ENCODE measurements at regions not wholly inside any gene's neighbourhood (a gene's known extent, or its start where the extent isn't known, plus 50 kb on each side); places are given as distances from the start of the nearest gene placed in this dataset.
"Not testable (repeated sequence)": the region's sequence is repeated elsewhere in the genome, so short reads cannot be mapped to it uniquely, and the experiment has no call there.

- not testable (repeated sequence) for DNase-seq
Measured at GRCh38 chr17:6251640-6252039, 181.5 kb downstream of the WSCD1 start.

DNA sequence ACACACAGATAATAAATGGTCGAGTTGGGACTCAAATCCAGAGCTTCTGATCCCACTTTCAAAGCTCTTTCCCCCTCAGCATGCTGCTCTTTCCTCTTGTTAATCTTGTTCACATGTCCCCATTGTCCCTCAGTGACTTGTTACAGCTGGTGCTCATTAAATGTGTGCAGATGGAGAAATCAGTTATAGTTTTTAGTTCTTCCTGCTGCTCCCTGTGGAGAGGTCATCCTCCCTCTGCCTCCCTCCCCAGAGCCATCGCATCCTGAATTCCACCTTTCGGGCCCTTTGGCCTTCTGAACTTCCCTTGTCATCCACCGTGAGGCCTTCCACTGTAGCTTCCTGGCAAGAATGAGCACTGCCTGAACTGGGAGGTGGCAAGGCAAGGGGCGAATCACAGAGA lies 179.6 kb downstream of the WSCD1 start:
- DNase-seq = no peak

DNA sequence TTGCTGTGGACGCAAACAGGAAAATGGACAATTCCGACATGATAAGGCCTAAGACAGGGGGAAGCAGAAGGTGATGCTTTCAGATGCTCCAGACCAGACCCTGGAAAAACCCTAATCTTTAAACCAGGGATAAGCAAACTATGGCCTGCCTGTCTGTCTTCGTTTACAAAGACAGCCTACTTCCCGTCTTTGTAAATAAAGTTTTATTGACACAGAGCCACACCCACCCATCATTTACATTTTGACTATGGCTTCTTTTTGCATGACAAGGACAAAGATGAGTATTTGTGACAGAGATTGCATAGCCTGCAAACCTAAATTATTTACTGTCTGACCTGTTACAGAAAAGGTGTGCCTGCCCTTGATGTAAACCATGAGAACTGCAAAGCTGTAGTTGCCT lies 177.9 kb downstream of the WSCD1 start:
- DNase-seq = no peak

- DNase-seq = no peak
Measured at GRCh38 chr17:6245301-6246177, 175.4 kb downstream of the WSCD1 start.

DNA sequence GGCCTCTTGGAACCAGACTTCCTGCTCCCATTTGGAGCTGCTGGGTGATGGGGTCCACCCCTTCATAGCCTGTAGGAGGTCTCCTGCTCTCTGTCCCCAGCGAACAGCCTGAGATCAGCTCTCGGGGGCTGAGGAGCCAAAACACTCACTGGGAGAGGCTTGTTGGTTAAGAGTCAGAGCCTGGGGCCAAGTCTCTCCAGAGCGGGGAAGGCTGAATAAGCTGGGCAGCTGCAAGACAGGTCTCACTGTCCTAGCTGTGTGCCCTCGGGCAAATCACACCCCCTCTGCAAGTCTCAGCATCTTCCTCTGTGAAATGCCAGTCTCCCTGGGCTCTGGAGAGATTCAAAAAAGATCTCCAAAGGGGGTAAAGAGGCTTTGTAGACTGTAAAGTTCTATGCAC lies 174.6 kb downstream of the WSCD1 start:
- DNase-seq = no peak

DNA sequence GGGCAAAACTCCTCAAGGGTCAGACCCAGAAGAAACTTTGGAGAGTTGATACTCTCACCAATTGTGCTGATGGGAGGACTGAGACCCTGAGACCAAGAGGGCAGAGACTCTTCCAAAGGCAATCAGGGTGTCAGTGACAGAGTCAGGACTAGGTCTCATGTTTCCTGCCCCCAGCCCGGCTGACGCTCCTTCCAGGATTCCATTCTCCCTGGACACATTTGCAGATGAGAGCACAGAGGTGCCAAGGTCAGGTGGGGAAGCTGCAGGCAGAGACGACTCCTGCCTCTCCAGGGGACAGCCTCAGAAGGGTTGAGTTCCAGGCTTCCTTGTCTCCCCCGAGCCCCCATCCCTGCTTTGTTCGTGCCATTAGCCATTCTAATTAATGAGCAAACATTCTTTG lies 174.1 kb downstream of the WSCD1 start:
- DNase-seq = no peak

DNA sequence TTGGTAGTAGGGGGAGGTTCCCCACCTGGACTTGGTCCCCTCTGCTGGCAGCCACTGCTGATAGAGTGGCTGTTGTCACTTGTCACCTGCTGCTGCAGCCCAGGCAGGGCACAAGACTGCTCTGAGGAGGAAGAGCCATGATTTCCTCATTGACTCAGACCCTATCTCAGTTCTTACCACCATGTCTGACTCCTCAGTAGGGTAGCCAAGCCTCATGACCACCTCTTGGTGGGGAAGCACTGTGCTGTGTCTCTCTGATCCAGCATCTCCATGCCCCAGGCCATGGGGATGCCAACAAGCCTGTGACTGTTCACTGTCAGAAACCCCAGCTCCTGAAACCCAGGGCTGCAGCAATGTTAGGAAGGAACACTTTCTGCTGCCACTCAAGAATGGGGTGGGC lies 173.0 kb downstream of the WSCD1 start:
- DNase-seq = no peak

DNA sequence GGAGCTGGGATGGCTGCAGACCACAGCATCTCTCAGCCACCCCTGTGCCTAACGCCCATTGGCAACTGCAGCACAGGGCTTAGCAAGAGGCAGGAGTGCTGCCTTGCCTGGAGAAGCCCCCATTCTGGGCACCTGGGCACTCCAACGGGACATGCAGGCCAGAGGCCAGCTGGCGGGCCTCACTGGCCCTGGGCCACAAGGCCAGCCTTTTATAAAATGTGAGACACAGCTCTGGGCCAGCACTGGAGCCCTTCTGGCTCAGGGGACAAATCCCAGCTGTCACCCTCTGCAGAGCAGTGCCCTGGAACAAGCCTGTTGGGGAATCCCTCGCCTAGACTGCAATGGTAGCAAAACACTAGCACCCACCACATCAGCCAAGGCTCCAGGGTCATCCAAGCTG lies 171.8 kb downstream of the WSCD1 start:
- DNase-seq = no peak

GRCh38 chr17:6241381-6241780 lies 171.2 kb downstream of the WSCD1 start:
- DNase-seq = no peak

DNA sequence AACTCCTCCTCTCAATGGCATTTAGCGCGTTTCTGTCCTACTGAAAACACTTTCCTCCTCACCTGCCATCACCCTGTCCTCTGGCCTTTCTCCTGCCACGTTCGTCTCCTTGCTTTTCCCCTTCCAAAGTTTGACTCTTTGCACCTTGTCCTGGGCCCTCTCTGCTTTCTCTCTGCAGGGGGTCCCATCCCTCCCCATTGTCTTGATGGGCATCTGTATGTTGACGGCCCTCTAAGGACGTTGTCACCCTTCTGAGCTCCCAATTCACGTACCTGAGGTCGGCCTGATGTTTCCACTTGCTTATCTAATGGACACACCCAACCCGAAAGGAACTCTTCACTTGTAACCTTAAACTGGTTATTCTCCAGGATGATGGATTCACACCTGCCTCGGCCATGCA lies 170.4 kb downstream of the WSCD1 start:
- no peak for DNase-seq

DNA sequence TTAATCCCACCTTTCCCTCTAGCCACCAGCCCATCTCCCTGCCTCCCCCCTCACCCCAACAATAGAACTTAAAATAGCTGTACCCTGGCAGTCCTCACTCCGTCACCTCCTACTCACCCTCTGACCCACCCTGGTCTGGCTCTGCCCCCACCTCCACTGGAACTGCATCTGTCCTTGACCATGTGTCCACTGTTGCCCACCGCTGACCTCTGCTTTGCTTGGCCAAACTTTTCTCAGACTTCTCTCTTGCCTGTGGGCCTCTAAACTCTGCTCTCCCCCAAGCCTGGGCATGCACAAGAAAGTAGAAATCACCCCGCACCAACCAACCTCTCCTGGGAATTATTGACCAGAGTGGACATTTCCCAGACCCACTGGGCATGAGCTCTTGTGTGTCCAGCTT lies 169.8 kb downstream of the WSCD1 start:
- no peak for DNase-seq

DNA sequence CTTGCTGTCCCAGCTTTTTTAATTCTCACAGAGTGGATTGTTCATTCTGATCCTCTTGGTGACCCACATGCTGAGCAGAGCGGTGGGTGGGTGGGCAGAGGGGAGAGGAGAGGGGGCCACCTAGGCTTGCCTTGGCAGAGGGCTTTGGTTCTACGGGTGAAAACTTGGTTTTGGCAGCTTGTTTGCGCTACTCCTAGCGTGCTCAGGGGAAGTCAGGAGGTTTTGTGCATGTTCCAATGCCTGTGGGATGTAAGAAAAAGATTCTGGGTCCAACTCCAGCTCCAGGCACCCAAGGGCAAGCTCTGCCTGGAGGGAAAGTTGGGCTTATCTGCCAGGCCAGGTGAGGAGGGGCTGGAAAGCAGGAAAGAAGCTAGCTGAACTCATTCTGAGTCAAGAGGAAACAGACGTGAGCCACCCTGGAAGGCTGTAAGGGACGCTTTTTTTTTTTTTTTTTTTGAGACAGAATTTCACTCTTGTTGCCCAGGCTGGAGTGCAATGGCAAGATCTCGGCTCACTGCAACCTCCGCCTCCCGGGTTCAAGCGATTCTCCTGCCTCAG lies 169.1 kb downstream of the WSCD1 start:
- no peak for DNase-seq

- no peak for DNase-seq
Measured at GRCh38 chr17:6233856-6234255, 163.7 kb downstream of the WSCD1 start.

GRCh38 chr17:6233339-6233738 lies 163.2 kb downstream of the WSCD1 start:
- DNase-seq = no peak

DNA sequence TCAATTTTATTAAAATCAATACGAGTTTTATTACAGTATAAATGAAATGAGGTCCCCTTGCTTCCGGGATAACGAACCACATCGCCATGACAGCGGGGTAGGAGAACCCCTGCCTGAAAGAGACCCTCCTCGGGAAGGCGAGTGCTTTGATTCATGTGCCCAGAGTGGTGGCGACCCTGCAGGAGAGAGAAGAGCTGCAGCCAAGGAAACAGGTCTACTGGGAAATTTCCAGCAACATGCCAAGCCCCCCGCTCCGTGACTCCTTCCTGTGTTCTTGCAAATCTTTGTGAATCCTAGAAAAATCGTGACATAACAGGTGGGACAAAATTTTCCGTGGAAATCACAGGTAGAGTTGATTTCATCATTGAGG lies 162.5 kb downstream of the WSCD1 start:
- DNase-seq = no peak

GRCh38 chr17:6231886-6232731 lies 161.9 kb downstream of the WSCD1 start:
- no peak for DNase-seq

- no peak for DNase-seq
Measured at GRCh38 chr17:6231465-6231864, 161.3 kb downstream of the WSCD1 start.

DNA sequence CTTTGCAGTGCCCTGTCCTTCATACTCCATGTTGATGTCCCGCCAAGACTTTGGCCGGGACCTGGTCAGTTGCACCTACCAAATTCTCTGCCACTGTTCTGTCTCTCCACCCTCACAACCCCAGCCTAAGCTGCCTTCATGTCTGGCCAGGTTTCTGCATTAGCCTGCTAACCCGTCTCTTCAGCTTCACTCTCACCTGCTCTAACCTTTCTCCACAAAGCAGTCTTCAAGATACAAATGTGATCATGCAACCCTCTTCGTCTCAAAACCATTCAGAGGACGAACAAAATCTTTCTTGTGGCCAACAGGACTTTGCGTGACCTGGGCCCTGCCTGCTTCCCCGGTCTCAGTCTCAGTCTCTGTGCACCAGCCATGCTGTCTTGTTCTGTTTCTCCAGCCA lies 148.2 kb downstream of the WSCD1 start:
- no peak for DNase-seq

- DNase-seq = no peak
Measured at GRCh38 chr17:6215071-6216035, 145.2 kb downstream of the WSCD1 start.

GRCh38 chr17:6213859-6214258 lies 143.7 kb downstream of the WSCD1 start:
- DNase-seq = no peak

- no peak for DNase-seq
Measured at GRCh38 chr17:6212766-6213165, 142.6 kb downstream of the WSCD1 start.

GRCh38 chr17:6209829-6210228 lies 139.7 kb downstream of the WSCD1 start:
- no peak for DNase-seq

Measured in NCI-H774 (cell line).